Pulmonary artery endothelial cell (primary cell): ENCODE measurements at regions not wholly inside any gene's neighbourhood (a gene's known extent, or its start where the extent isn't known, plus 50 kb on each side); places are given as distances from the start of the nearest gene placed in this dataset.

ENCODE experiments used
- DNase-seq: peaks from one replicate; pipeline ENCODE4 v3.0.0-alpha.2; 2011; ENCODE audit warnings: low read depth, low spot score

GRCh38 chr5:143730112-143730801 is 81.7 kb upstream of the HMHB1 start:
- no peak for DNase-seq

GRCh38 chr5:143729334-143729946 is 82.5 kb upstream of the HMHB1 start:
- no peak for DNase-seq

GRCh38 chr5:143723159-143723558 is 88.8 kb upstream of the HMHB1 start:
- DNase-seq = no peak

- no peak for DNase-seq
These were observed 90.0 kb upstream of the HMHB1 start for GRCh38 chr5:143721925-143722324.

GRCh38 chr5:143720689-143721088 is 91.3 kb upstream of the HMHB1 start:
- no peak for DNase-seq

- no peak for DNase-seq
These were observed 94.6 kb upstream of the HMHB1 start for GRCh38 chr5:143717400-143717799.

- DNase-seq = no peak
These were observed 95.1 kb upstream of the HMHB1 start for GRCh38 chr5:143716881-143717280.

GRCh38 chr5:143715616-143716015 is 96.3 kb upstream of the HMHB1 start:
- DNase-seq = no peak

GRCh38 chr5:143714629-143715028 is 97.3 kb upstream of the HMHB1 start:
- DNase-seq = no peak

GRCh38 chr5:143713047-143714003 is 98.6 kb upstream of the HMHB1 start:
- no peak for DNase-seq

- DNase-seq = no peak
These were observed 103.3 kb upstream of the HMHB1 start for GRCh38 chr5:143708672-143709071.

- no peak for DNase-seq
These were observed 104.2 kb upstream of the HMHB1 start for GRCh38 chr5:143707806-143708205.

- DNase-seq = no peak
These were observed 106.6 kb upstream of the HMHB1 start for GRCh38 chr5:143705381-143705780.

GRCh38 chr5:143703659-143704058 is 108.3 kb upstream of the HMHB1 start:
- DNase-seq = no peak

GRCh38 chr5:143701493-143701892 is 110.5 kb upstream of the HMHB1 start:
- DNase-seq = no peak

GRCh38 chr5:143700994-143701393 is 111.0 kb upstream of the HMHB1 start:
- DNase-seq = no peak

GRCh38 chr5:143699121-143699520 is 112.8 kb upstream of the HMHB1 start:
- no peak for DNase-seq

GRCh38 chr5:143698574-143698973 is 113.4 kb upstream of the HMHB1 start:
- DNase-seq = no peak

- DNase-seq = no peak
These were observed 115.0 kb upstream of the HMHB1 start for GRCh38 chr5:143696921-143697320.

- no peak for DNase-seq
These were observed 116.0 kb upstream of the HMHB1 start for GRCh38 chr5:143695941-143696340.

GRCh38 chr5:143695244-143695864 is 116.6 kb upstream of the HMHB1 start:
- DNase-seq = no peak

GRCh38 chr5:143694357-143694756 is 117.6 kb upstream of the HMHB1 start:
- DNase-seq = no peak
